Hematopoietic multipotent progenitor cell treated with erythropoietin and hydrocortisone succinate and interleukin-3 and kit ligand, for 4 days (in vitro differentiated cells): ENCODE measurements at regions not wholly inside any gene's neighbourhood (a gene's known extent, or its start where the extent isn't known, plus 50 kb on each side); places are given as distances from the start of the nearest gene placed in this dataset.

ENCODE experiments used
- DNase-seq: peaks from one replicate; pipeline ENCODE4 v3.0.0-alpha.2; 2015

GRCh38 chr10:4661511-4662255 is 164.3 kb upstream of the AKR1E2 start:
- no peak for DNase-seq

GRCh38 chr10:4658777-4659176 is 167.2 kb upstream of the AKR1E2 start:
- DNase-seq = no peak

GRCh38 chr10:4656576-4657194 is 169.3 kb upstream of the AKR1E2 start:
- DNase-seq = peak; percentile 69

- DNase-seq = no peak
Observed at GRCh38 chr10:4655879-4656278, 170.1 kb upstream of the AKR1E2 start.

GRCh38 chr10:4655406-4655805 is 170.6 kb upstream of the AKR1E2 start:
- DNase-seq = no peak

GRCh38 chr10:4654496-4654895 is 171.5 kb upstream of the AKR1E2 start:
- DNase-seq = no peak

- DNase-seq = no peak
Observed at GRCh38 chr10:4653160-4653559, 172.8 kb upstream of the AKR1E2 start.

- no peak for DNase-seq
Observed at GRCh38 chr10:4652111-4653010, 173.6 kb upstream of the AKR1E2 start.

GRCh38 chr10:4651404-4652037 is 174.5 kb upstream of the AKR1E2 start:
- DNase-seq = no peak

- no peak for DNase-seq
Observed at GRCh38 chr10:4650582-4650981, 175.4 kb upstream of the AKR1E2 start.

- DNase-seq = no peak
Observed at GRCh38 chr10:4649886-4650508, 176.0 kb upstream of the AKR1E2 start.

GRCh38 chr10:4649471-4649870 is 176.5 kb upstream of the AKR1E2 start:
- no peak for DNase-seq

- no peak for DNase-seq
Observed at GRCh38 chr10:4648999-4649398, 177.0 kb upstream of the AKR1E2 start.

GRCh38 chr10:4647109-4647785 is 178.8 kb upstream of the AKR1E2 start:
- DNase-seq = no peak

- no peak for DNase-seq
Observed at GRCh38 chr10:4646547-4646946, 179.5 kb upstream of the AKR1E2 start.

GRCh38 chr10:4645836-4646235 is 180.2 kb upstream of the AKR1E2 start:
- no peak for DNase-seq

- no peak for DNase-seq
Observed at GRCh38 chr10:4643471-4643870, 182.5 kb upstream of the AKR1E2 start.

- DNase-seq = no peak
Observed at GRCh38 chr10:4639960-4640359, 186.0 kb upstream of the AKR1E2 start.

GRCh38 chr10:4638099-4638498 is 187.9 kb upstream of the AKR1E2 start:
- no peak for DNase-seq

GRCh38 chr10:4637657-4638056 is 188.3 kb upstream of the AKR1E2 start:
- no peak for DNase-seq

GRCh38 chr10:4635883-4636282 is 190.1 kb upstream of the AKR1E2 start:
- no peak for DNase-seq

GRCh38 chr10:4635388-4635787 is 190.6 kb upstream of the AKR1E2 start:
- no peak for DNase-seq
